ENCODE measurements at regions not wholly inside any gene's neighbourhood (a gene's known extent, or its start where the extent isn't known, plus 50 kb on each side); places are given as distances from the start of the nearest gene placed in this dataset.
"Not testable (repeated sequence)": the region's sequence is repeated elsewhere in the genome, so short reads cannot be mapped to it uniquely, and the experiment has no call there.

GRCh38 chr2:89876878-89877277 lies 1185.4 kb downstream of the RPIA start:
- DNase-seq = not testable (repeated sequence)

DNA sequence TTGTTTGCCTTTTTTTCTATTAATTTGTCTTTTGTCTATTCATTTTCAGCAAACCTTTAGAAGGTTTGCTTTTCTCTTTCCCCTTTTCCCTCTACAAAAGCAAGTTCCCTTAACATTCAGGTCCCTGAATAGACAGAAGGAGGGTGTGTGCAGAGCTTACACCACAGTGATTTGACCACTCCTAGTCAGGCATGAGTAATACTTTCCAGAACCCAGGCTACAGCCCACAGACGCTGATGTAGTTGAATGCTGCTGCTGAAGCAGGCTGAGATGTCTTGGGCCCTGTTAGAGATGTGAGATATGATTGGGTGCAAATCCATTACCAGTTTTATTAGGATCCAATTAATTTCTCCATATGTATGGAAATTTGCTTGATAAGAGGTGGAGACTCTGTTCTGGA lies 1191.4 kb downstream of the RPIA start:
- not testable (repeated sequence) for DNase-seq

DNA sequence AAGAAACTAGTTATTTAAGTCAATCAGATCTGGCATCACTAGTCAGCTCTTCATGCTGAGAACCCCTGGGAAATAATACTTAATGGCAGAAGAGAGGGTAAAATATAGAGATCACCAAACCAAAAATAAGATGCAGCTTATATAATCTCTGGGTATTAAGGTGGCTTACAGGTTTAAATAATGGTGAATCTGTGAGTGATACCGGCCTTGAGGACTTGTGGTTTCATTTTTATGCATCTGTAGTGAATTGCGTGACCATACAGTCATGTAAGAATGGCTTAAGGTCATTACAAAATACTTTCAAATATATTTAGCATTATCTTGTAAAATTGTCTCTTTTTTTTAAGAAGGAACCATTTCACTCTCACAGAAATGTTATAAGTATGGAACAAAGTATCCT lies 1192.2 kb downstream of the RPIA start:
- DNase-seq = not testable (repeated sequence)

DNA sequence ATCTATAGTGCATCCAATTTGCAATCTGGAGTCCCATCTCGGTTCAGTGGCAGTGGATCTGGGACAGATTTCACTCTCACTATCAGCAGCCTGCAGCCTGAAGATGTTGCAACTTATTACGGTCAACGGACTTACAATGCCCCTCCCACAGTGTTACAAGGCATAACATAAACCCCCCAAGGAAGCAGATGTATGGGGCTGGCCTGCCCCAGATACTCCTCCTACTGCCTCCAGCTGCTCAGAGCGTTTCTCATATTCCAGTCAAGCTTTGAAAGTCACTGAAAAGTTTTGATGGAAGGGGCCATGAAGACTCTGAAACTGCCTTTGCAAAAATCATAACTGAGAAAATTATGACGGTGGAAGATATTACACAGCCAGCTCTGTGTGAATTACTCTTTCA lies 1193.6 kb downstream of the RPIA start:
- DNase-seq = not testable (repeated sequence)

DNA sequence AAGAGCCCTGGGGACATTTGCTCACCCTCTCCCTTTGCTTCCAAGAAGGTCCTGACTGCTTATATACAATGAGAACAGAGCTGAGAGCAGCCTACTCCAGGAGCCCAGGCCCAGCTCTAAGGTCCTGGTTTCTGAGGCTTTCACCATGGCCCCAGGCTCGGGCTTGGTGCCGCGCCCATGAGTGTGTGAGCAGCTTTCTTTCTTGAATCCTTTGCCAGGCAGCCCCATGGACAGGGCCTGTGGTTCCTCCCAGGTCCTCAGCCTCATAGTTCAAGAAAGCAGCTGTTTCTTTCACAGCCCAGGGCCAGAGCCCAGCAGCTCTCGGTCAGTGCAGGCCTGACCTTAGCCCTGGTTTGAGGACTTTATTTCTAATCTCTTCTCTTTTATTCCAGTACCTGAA lies 1197.2 kb downstream of the RPIA start:
- not testable (repeated sequence) for DNase-seq

GRCh38 chr2:89890185-89890773 lies 1198.8 kb downstream of the RPIA start:
- not testable (repeated sequence) for DNase-seq

GRCh38 chr2:89894988-89895387 lies 1203.5 kb downstream of the RPIA start:
- not testable (repeated sequence) for DNase-seq

GRCh38 chr2:89895629-89896028 lies 1204.2 kb downstream of the RPIA start:
- not testable (repeated sequence) for DNase-seq

GRCh38 chr2:89927018-89927417 lies 1235.5 kb downstream of the RPIA start:
- DNase-seq = not testable (repeated sequence)

DNA sequence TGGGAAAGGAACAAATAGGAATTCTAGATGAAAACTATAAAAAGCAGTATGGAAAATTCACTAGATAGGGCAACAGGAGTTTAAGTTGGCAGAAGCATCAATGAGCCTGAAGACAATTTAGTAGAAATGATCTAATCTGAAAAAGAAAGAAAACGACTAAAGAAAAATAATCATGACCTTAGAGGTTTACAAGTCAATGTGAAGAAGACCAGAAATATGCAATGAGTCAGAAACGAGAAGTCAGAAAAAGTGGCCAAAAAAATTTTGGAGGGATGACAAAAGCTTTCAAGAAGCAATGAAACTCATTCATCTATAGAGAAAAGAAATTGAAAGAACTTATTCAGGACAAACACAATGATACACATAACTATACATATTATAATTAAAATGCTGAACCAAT lies 1244.0 kb downstream of the RPIA start:
- not testable (repeated sequence) for DNase-seq

- DNase-seq = not testable (repeated sequence)
These were observed 1244.5 kb downstream of the RPIA start for GRCh38 chr2:89936011-89936410.

- DNase-seq = not testable (repeated sequence)
These were observed 1245.1 kb downstream of the RPIA start for GRCh38 chr2:89936559-89936958.

DNA sequence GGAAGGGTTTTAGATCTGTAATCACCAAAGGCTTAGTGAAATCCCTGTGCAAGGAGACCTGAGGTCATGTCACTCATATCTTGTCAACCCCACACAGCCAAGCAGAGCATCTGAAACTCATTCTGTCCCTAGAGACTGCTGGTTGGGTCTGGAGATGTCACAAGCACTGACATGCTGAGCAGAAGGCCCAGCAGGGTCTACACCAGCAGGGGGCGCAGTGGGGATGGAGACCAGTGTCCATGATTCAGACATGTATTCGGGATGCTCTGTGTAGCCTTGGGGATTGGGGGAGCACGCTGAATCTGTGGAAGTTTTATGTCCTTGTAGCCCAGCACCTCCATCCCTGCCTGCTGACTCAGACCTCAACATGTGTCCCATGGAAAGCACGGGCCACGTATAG lies 1247.3 kb downstream of the RPIA start:
- DNase-seq = not testable (repeated sequence)

DNA sequence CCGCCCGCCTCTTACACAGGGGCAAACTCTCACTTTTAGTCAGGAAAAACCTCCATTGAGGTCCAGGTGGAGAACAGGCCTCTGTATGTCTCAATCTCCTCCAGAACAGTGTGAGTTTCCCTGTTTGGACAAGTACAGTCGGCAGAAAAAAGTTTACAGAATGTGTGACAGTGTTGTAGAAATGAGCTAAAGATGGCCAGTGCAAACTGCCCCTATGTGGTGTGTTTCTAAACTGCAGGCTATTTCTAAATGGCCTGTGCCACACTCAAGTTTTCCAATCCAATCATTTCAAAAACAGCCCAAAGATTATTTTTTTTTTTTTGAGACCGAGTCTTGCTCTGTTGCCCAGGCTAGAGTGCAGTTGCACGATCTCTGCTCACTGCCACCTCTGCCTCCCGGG lies 1252.8 kb downstream of the RPIA start:
- DNase-seq = not testable (repeated sequence)

GRCh38 chr2:89945004-89945616 lies 1253.6 kb downstream of the RPIA start:
- not testable (repeated sequence) for DNase-seq

- DNase-seq = not testable (repeated sequence)
These were observed 1255.8 kb downstream of the RPIA start for GRCh38 chr2:89947208-89947815.

GRCh38 chr2:89948102-89948501 lies 1256.6 kb downstream of the RPIA start:
- not testable (repeated sequence) for DNase-seq

- not testable (repeated sequence) for DNase-seq
These were observed 1259.3 kb downstream of the RPIA start for GRCh38 chr2:89950807-89951206.

GRCh38 chr2:89957236-89957635 lies 1265.8 kb downstream of the RPIA start:
- DNase-seq = not testable (repeated sequence)

GRCh38 chr2:89959729-89960378 lies 1268.4 kb downstream of the RPIA start:
- DNase-seq = not testable (repeated sequence)

DNA sequence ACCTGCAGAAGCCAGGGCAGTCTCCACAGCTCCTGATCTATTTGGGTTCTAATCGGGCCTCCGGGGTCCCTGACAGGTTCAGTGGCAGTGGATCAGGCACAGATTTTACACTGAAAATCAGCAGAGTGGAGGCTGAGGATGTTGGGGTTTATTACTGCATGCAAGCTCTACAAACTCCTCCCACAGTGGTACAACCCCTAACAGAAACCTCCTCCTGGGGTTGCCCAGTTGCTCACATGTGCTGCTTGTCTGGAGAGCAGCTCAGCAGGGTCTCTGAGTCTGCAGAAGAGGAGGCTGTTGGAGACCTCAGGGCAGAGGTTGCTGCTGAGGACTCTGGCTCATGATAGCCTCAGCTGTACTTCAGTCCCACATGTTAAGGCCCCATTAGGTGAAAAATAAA lies 1269.1 kb downstream of the RPIA start:
- not testable (repeated sequence) for DNase-seq

DNA sequence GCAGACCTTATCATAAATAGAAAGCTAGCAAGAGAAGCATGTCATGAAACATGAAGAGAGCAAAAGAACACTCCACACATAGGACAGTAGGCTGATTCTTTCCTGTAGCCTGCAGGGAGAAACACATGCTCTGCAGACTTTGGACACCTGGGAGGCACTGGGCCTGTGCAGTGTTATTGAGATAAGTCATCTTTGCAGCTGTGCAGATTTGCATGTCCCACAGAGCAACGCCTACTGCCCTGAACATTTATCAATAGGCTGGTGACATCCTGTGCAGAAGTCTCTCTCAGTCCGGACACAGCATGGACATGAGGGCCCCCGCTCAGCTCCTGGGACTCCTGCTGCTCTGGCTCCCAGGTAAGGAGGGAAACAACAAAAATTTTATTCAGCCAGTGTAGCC lies 1277.1 kb downstream of the RPIA start:
- DNase-seq = not testable (repeated sequence)

- DNase-seq = not testable (repeated sequence)
These were observed 1277.7 kb downstream of the RPIA start for GRCh38 chr2:89969190-89969589.

DNA sequence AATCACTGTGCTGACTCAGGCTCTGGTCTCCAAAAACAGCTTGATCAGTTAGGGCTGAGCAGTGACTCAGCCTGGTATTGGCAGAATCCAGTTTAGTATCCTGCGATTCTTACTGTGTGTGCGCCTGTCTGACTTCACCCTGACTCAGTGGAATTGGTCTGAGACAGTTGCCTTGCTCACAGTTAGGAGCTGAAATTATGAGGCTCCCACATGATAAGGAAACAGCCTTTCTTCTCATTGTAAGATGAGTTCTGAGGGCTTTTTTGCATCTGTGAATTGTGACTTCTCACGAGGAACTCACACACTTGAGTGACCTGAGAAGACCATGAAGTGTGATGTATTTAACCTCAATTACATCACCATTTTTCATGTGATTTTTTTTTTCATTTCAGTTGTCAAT lies 1282.4 kb downstream of the RPIA start:
- DNase-seq = not testable (repeated sequence)
